Testis (tissue), 2 donors: ENCODE measurements at regions not wholly inside any gene's neighbourhood (a gene's known extent, or its start where the extent isn't known, plus 50 kb on each side); places are given as distances from the start of the nearest gene placed in this dataset.

Source experiments
- POLR2A ChIP-seq: fragments of 450-650 bp; IDR thresholded peaks from one replicate; pipeline ENCODE4 v1.6.1; 2017; ENCODE audit warnings: antibody characterized with exemption, mild to moderate bottlenecking, moderate library complexity
- TF ChIP-seq, protein P1 (sequence below), 3 experiments: fragments of 450-650 bp in 2 of 3; fragments of 200-600 bp in 1 of 3; sonication (generic) in 1 of 3; IDR thresholded peaks; one replicate each; pipeline ENCODE4 v1.5.1; 2016 to 2019; ENCODE audit warnings: antibody characterized with exemption in 3 of 3, mild to moderate bottlenecking in 2 of 3, moderate library complexity in 1 of 3

GRCh38 chr2:220528180-220528675 is 900.8 kb downstream of the SLC4A3 start:
- TF ChIP-seq, protein P1, sequence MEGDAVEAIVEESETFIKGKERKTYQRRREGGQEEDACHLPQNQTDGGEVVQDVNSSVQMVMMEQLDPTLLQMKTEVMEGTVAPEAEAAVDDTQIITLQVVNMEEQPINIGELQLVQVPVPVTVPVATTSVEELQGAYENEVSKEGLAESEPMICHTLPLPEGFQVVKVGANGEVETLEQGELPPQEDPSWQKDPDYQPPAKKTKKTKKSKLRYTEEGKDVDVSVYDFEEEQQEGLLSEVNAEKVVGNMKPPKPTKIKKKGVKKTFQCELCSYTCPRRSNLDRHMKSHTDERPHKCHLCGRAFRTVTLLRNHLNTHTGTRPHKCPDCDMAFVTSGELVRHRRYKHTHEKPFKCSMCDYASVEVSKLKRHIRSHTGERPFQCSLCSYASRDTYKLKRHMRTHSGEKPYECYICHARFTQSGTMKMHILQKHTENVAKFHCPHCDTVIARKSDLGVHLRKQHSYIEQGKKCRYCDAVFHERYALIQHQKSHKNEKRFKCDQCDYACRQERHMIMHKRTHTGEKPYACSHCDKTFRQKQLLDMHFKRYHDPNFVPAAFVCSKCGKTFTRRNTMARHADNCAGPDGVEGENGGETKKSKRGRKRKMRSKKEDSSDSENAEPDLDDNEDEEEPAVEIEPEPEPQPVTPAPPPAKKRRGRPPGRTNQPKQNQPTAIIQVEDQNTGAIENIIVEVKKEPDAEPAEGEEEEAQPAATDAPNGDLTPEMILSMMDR (IDR thresholded peaks at IDR 0.05): no peak
- TF ChIP-seq POLR2A: no peak
